HG02840 (cell line): ENCODE measurements at regions not wholly inside any gene's neighbourhood (a gene's known extent, or its start where the extent isn't known, plus 50 kb on each side); places are given as distances from the start of the nearest gene placed in this dataset.
"Not testable (repeated sequence)": the region's sequence is repeated elsewhere in the genome, so short reads cannot be mapped to it uniquely, and the experiment has no call there.

Experiments used
- ATAC-seq: cut with Tn5 transposase; IDR thresholded peaks from one replicate; pipeline ENCODE4 v1.9.1; 2021; ENCODE audit warnings: mild to moderate bottlenecking, moderate library complexity, moderate number of reproducible peaks; ENCODE audit not compliant: unreplicated experiment, low FRiP score

DNA sequence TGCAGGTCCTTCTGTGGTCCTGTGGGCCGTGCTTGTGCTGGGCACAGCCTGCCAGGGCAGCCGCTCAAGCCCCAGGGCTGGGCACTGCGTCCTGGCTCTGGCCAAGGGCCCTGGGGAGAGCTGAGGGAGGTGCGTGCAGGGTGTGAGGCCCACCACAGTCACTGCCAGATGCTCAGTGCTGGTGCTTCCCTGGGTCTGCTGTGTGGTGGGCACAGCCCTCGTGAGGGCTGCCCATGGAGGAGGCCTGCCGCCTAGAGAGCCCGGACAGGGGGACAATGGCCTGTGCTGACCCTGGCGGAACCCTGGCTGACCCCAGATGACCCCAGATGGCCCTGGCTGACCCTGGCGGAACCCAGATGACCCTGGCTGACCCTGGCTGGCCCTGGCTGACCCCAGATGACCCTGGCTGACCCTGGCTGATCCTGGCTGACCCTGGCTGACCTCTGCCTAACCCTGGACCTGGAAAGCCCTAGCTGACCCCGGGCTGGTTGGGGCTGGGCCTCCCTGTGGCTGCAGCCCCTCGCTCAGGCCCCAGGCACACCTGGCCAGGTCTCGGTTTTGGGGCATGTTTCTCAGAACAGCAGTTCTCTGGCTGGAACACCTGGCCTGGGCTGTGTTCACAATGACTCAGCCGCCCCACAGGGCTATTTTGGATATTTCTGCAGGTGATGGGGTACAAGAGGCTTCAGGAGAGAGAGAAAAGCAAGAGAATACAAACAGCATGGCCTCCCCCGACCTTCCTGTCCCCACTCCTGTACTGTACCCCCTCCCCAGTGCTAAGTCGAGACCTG, 55.4 kb downstream of the TMEM121 start:
- ATAC-seq: peak; percentile 40

DNA sequence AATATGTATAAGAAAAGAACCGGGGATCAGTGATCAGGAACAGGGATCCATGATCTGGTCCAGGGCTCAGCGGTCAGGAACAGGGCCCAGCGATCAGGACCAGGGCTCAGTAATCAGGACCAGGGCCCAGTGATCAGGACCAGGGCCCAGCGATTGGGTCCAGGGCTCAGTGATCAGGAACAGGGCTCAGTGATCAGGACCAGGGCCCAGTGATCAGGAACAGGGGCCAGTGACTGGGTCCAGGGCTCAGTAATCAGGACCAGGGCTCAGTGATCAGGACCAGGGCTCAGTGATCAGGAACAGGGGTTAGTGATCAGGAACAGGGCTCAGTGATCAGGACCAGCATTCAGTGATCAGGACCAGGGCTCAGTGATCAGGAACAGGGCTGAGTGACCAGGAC, 56.3 kb downstream of the TMEM121 start:
- ATAC-seq: no peak

- ATAC-seq: not testable (repeated sequence)
These were observed 57.5 kb downstream of the TMEM121 start for GRCh38 chr14:105583914-105584313.

DNA sequence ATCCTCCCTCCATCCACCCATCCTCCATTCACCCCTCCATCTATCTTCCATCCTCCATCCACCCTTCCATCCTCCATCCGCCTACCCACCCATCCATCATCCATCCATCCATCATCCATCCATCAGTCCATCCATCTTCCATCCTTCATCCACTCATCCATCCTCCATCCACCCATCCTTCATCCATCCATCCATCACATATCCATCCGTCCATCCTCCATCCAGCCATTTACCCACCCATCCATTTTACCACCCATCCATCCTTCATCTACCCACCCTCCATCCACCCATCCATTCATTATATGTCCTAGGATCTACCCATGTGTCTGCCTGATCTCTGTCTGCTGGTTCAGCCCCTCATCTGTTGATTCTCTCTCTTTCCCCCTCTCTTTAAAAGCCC, 58.9 kb downstream of the TMEM121 start:
- not testable (repeated sequence) for ATAC-seq

- ATAC-seq: not testable (repeated sequence)
These were observed 59.3 kb downstream of the TMEM121 start for GRCh38 chr14:105585722-105586121.

- ATAC-seq: not testable (repeated sequence)
These were observed 59.9 kb downstream of the TMEM121 start for GRCh38 chr14:105586144-105586872.

GRCh38 chr14:105587034-105587433, 60.7 kb downstream of the TMEM121 start:
- ATAC-seq: not testable (repeated sequence)

- ATAC-seq: not testable (repeated sequence)
These were observed 61.3 kb downstream of the TMEM121 start for GRCh38 chr14:105587482-105588235.

DNA sequence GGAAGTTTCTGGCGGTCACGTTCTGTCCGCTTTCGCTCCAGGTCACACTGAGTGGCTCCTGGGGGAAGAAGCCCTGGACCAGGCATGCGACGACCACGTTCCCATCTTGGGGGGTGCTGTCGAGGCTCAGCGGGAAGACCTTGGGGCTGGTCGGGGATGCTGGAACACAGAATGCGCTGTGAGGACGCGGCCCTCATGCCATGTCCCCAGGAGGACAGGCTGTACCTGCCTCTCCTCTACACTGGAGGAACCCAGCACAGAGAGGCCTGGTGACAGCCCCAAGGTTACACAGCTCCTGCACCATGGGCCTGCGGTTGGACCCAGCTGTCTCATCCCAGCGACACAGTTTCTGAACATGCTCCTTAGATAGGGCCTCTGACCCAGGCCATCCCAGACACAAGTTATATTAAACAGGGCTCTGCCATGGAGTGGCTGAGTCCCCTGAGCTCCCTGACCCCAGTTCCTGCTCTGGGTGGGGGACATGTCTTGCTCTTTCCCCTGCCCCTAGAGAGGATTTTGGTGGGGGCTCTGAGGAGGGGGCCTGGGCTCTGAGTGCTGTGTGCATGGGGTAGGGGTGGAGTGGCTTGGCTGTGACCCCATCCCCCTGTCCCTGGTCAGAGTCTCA, 62.0 kb downstream of the TMEM121 start:
- ATAC-seq: no peak

GRCh38 chr14:105589161-105589925, 63.0 kb downstream of the TMEM121 start:
- ATAC-seq: no peak

DNA sequence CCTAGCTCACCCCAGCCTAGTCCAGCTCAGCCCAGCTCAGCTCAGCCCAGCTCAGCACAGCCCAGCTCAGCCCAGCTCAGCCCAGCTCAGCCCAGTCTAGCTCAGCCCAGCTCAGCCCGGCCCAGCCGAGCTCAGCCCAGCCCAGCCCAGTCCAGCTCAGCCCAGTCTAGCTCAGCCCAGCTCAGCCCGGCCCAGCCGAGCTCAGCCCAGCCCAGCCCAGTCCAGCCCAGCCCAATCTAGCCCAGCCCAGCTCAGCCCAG, 63.5 kb downstream of the TMEM121 start:
- ATAC-seq: not testable (repeated sequence)

DNA sequence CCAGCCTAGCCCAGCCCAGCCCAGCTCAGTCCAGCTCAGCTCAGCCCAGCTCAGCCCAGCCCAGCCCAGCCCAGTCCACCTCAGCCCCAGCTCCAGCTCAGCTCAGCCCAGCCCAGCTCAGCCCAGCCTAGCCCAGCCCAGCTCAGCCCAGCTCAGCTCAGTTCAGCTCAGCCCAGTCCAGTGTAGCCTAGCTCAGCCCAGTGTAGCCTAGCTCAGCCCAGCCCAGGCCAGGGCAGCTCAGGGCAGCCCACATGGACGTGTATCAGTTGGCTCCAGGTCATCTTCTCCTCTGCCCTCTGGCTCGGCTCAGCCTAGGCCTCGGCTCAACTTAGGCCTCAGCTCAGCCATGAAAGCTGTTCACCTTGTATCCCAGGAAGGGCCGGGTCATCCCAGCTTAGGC, 64.7 kb downstream of the TMEM121 start:
- ATAC-seq: no peak

DNA sequence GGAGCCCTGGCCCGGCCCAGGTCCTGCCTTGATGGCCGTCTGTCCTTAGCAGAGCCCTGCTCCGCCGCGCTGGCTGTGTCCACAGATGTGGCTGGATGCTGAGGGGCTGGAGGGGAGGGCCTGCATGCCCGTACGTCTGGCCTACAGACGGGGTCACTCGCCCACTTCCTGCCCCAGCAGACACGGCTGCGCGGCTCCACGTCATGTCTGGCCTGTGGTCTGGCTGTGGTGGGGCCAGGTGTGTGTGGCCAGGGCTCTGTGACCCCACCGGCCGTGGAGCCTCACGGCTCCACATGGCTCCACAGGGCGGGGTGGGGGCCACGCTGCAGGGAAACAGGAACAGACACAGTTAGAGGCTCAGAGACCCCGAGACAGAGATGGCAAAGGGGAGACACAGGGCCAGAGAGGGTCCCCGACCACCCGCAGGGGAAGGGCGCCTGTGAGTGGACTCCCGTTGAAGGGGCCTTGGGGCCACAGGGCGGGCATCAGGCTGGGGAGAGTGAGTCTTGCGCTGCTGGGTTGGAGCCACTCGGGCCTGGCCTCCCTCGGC, 65.5 kb downstream of the TMEM121 start:
- not testable (repeated sequence) for ATAC-seq

GRCh38 chr14:105592646-105593045, 66.3 kb downstream of the TMEM121 start:
- ATAC-seq: not testable (repeated sequence)

GRCh38 chr14:105595346-105595745, 69.0 kb downstream of the TMEM121 start:
- not testable (repeated sequence) for ATAC-seq

- ATAC-seq: not testable (repeated sequence)
These were observed 70.0 kb downstream of the TMEM121 start for GRCh38 chr14:105596374-105596773.

DNA sequence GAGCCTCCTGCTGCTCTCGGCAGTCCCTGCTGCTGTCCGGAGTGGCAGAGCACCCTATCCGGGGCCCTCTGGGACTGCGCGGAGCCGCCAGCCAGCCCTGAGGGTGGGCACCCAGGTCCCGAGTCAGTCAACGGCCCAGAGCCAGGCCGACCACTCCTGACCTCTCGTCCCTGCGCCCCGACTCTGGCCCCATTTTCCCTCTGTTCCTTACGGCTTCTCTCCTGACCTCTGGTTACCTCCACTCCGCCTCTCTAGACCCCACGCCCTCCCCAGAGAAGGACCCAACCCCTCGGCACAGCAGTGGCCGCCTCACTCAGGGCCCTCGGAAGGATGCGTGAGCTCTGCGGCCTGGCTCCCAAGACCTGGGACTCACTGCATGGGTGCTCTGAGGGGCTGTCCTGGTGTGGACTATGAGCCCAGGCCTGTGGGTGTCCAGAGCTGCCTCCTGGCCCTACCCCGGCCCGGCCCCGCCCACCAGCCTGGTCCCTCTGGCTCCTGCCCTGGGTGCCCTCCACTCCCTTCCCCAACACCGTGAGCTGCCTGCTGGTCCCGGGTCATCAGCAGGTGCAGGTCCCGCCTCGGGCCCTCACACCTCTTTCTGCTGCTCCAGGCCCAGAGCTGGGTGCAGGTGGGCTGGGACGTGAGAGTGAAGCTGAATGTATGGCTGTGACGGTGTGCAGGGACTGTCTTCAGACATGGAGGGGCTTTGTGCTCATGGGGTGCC, 71.8 kb downstream of the TMEM121 start:
- ATAC-seq: not testable (repeated sequence)

DNA sequence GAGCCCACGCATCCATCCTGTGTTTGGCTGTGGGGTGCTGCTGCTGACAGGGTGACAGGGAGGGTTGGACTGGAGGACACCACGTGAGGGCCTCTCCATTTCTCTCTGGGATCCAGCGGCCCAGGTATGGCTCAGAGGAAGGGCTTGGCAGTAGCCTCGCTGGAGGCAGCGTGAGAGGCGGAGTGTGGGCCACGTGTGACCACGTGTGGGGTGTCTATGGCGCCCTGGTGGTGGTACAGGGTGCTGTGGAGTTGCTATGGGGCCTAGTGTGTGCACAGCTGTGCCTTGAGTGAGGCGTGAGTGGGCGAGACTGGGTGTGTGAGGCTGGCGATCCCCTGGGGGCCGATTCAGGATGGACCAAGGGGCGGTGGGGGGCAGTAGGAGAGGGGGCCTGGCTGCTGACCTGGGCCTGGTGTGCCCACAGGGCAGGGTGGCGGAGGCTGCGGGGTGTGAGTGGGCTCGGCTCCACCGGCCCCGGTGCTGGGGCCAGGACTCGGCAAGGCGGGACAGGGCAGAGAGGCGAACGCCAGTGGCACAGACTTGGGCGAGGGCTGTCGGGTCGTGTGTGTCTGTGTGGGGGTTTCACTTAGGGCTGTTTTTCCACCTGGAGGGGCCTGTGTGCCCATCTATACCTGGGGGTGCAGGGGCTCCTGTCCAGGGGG, 72.7 kb downstream of the TMEM121 start:
- ATAC-seq: not testable (repeated sequence)
